B cell (primary cell): ENCODE measurements at regions not wholly inside any gene's neighbourhood (a gene's known extent, or its start where the extent isn't known, plus 50 kb on each side); places are given as distances from the start of the nearest gene placed in this dataset.

ENCODE experiments used
- ATAC-seq: fragments of 200-7000 bp; cut with Tn5 transposase; one replicate; pipeline ENCODE4 v1.10.0; 2021; ENCODE audit warnings: low read depth, mild to moderate bottlenecking, moderate number of reproducible peaks, moderate library complexity
- CTCF ChIA-PET: fragments of 350-600 bp; sonication (Branson Sonifier 250); formaldehyde crosslinking; loops from one replicate; lab custom pipeline; 2021; ENCODE audit warnings: antibody characterized with exemption, inconsistent platforms; lab: Charles Lee
- POLR2A ChIA-PET: fragments of 350-600 bp; sonication (Branson Sonifier 250); formaldehyde crosslinking; loops from one replicate; lab custom pipeline; 2021; ENCODE audit warnings: antibody characterized with exemption; lab: Charles Lee
- DNase-seq: peaks from one replicate; pipeline ENCODE4 v3.0.0; 2013
- H2AFZ ChIP-seq: 2 replicates; pipeline ENCODE4 v1.6.1; 2012; ENCODE audit warnings: mild to moderate bottlenecking, low read depth, low read length; ENCODE audit not compliant: insufficient read depth, poor library complexity, severe bottlenecking
- H3K27ac ChIP-seq, 2 donors: 1 replicate in 1 of 2; 2 replicates in 1 of 2; pipeline ENCODE4 v1.5.1; 2012 to 2013; ENCODE audit warnings: low read length in 2 of 2, mild to moderate bottlenecking in 2 of 2, moderate library complexity in 1 of 2
- H3K27me3 ChIP-seq, 4 experiments: fragments of 200-600 bp in 1 of 4; sonication (generic) in 1 of 4; replicated peaks in 1 of 4; 1 replicate in 2 of 4; 2 replicates in 2 of 4; pipeline versions ENCODE4 v1.6.1 to v1.7.0; 2013 to 2016; ENCODE audit warnings: low read length in 3 of 4, mild to moderate bottlenecking in 2 of 4, mixed read lengths in 1 of 4, moderate library complexity in 1 of 4; ENCODE audit not compliant: insufficient read depth in 4 of 4, control insufficient read depth in 3 of 4; ENCODE audit errors: control extremely low read depth in 1 of 4
- H3K36me3 ChIP-seq, 2 experiments: replicated peaks in 1 of 2; 1 replicate in 1 of 2; 2 replicates in 1 of 2; pipeline versions ENCODE4 v1.6.1 to v1.7.1; 2013; ENCODE audit warnings: low read length in 1 of 2; ENCODE audit not compliant: insufficient read depth in 2 of 2, control insufficient read depth in 1 of 2; ENCODE audit errors: control extremely low read depth in 1 of 2, extremely low read depth in 1 of 2
- H3K4me1 ChIP-seq, 2 donors: fragments of 200-600 bp in 1 of 2; sonication (generic) in 1 of 2; 1 replicate in 1 of 2; 2 replicates in 1 of 2; pipeline versions ENCODE4 v1.5.1 to v1.6.1; 2013 to 2017; ENCODE audit warnings: low read length in 2 of 2; ENCODE audit not compliant: control insufficient read depth in 2 of 2, insufficient read depth in 2 of 2
- H3K4me2 ChIP-seq: replicated peaks from 2 replicates; pipeline ENCODE3; 2012; ENCODE audit warnings: mild to moderate bottlenecking, low read depth, low read length; ENCODE audit not compliant: poor library complexity, severe bottlenecking
- H3K4me3 ChIP-seq, 5 experiments: fragments of 200-600 bp in 1 of 5; sonication (generic) in 1 of 5; 1 replicate in 3 of 5; 2 replicates in 2 of 5; pipeline versions ENCODE4 v1.5.1 to v1.7.0; 2011 to 2016; ENCODE audit warnings: low read length in 4 of 5, mild to moderate bottlenecking in 4 of 5, low read depth in 2 of 5, control low read depth in 1 of 5, moderate library complexity in 1 of 5; ENCODE audit not compliant: insufficient read depth in 1 of 5; ENCODE audit errors: control extremely low read depth in 1 of 5, extremely low read depth in 1 of 5
- H3K79me2 ChIP-seq: fragments of 200-600 bp; sonication (generic); one replicate; pipeline ENCODE4 v1.6.0; 2016; ENCODE audit warnings: low read length; ENCODE audit not compliant: control insufficient read depth, insufficient read depth
- H3K9ac ChIP-seq: fragments of 200-600 bp; sonication (generic); 2 replicates; pipeline ENCODE4 v1.6.1; 2017; ENCODE audit warnings: mild to moderate bottlenecking, low read length, moderate library complexity
- H3K9me3 ChIP-seq, 3 donors: one replicate each; pipeline versions ENCODE4 v1.6.1 to v1.7.1; 2013; ENCODE audit warnings: low read length in 2 of 3; ENCODE audit not compliant: control insufficient read depth in 2 of 3, insufficient read depth in 1 of 3; ENCODE audit errors: control extremely low read depth in 1 of 3
- H4K20me1 ChIP-seq: 2 replicates; pipeline ENCODE4 v1.6.0; 2012; ENCODE audit warnings: mild to moderate bottlenecking, low read length; ENCODE audit not compliant: insufficient read depth, control insufficient read depth, poor library complexity, severe bottlenecking
- H3K27ac Mint-ChIP-seq: one replicate; pipeline ENCODE4 v1.8.0; 2021; ENCODE audit warnings: mixed read lengths
- H3K27me3 Mint-ChIP-seq: one replicate; pipeline ENCODE4 v1.8.0; 2021; ENCODE audit warnings: mixed read lengths
- H3K4me1 Mint-ChIP-seq: one replicate; pipeline ENCODE4 v1.8.0; 2021; ENCODE audit warnings: mixed read lengths
- H3K4me3 Mint-ChIP-seq: one replicate; pipeline ENCODE4 v1.8.0; 2021; ENCODE audit warnings: mixed read lengths
- H3K9me3 Mint-ChIP-seq: one replicate; pipeline ENCODE4 v1.8.0; 2022; ENCODE audit warnings: mixed read lengths; ENCODE audit not compliant: insufficient read depth
- CTCF ChIP-seq: fragments of 200-600 bp; IDR thresholded peaks from one replicate; pipeline ENCODE4 v1.8.0; 2022; ENCODE audit warnings: antibody characterized with exemption, mild to moderate bottlenecking
- EZH2 ChIP-seq: IDR thresholded peaks from 2 replicates; pipeline ENCODE4 v1.6.1; 2012; ENCODE audit warnings: borderline replicate concordance, low read depth, mild to moderate bottlenecking, moderate library complexity, low read length; ENCODE audit not compliant: insufficient read depth, poor library complexity, severe bottlenecking
- WGBS: methylation state at CpG from one replicate; pipeline ENCODE4 v1.1.5; 2013; ENCODE audit warnings: missing lambda C conversion rate; ENCODE audit not compliant: insufficient coverage; 5-methylcytosine and 5-hydroxymethylcytosine counted together
- intact Hi-C: fragments of 100-400 bp; cut with micrococcal nuclease; formaldehyde crosslinking; loops from one replicate; pipeline ENCODE4 v1.10.0; 2022

GRCh38 chr13:40445557-40445990 is 220.9 kb downstream of the FOXO1 start:
- CTCF ChIA-PET: interaction anchor here (0.7 to 3.1 kb wide), 8 partner anchors 12 to 503 kb away, joined by 3 to 28 read pairs (median 3); no protein-coding TSS in a partner anchor
- H4K20me1 ChIP-seq: no peaks in the 10 kb centered on the region
- H3K4me1 ChIP-seq: peaks cover 57 to 62% of the 10 kb centered on the region in 2 donors
- H3K9ac ChIP-seq: peak overlapping the region; percentile 42
- 1% methylated on average over 9 of the region's 11 CpGs for WGBS
- TF ChIP-seq EZH2 (no peak), CTCF (no peak)
- H3K9me3 ChIP-seq: peaks cover 0 to 10% (median 6%) of the 10 kb centered on the region in 3 donors
- no peaks in the 10 kb centered on the region for H3K27me3 ChIP-seq
- peak; percentile 96 for ATAC-seq
- Mint-ChIP-seq H3K27ac (peak overlapping the region; percentile 96), H3K4me1 (peaks cover 68% of the 10 kb centered on the region), H3K4me3 (peak overlapping the region; percentile 50), H3K27me3 (no peaks in the 10 kb centered on the region), H3K9me3 (peaks cover 5% of the 10 kb centered on the region)
- no peaks in the 10 kb centered on the region for H3K79me2 ChIP-seq
- H3K4me2 ChIP-seq: peak overlapping the region; percentile 72
- peak overlapping the region in 1 of 5 experiments; percentile 53 for H3K4me3 ChIP-seq
- H2AFZ ChIP-seq: peak overlapping the region; percentile 11
- DNase-seq: peak; percentile 97
- intact Hi-C loops: loop anchor here (1.0 to 5.0 kb wide), 10 partner anchors 13 to 329 kb away; no protein-coding TSS in a partner anchor
- H3K27ac ChIP-seq: peak overlapping the region; percentile 93 to 97
- H3K36me3 ChIP-seq: no peaks in the 10 kb centered on the region
- POLR2A ChIA-PET: interaction anchor here (0.6 to 4.0 kb wide), 9 partner anchors 13 to 219 kb away, joined by 3 to 55 read pairs (median 4); no protein-coding TSS in a partner anchor

GRCh38 chr13:40446365-40446764 is 220.1 kb downstream of the FOXO1 start:
- H3K4me1 ChIP-seq: peaks cover 55 to 62% of the 10 kb centered on the region in 2 donors
- POLR2A ChIA-PET: interaction anchor here (0.6 to 4.0 kb wide), 3 partner anchors 14 to 218 kb away, joined by 4 to 55 read pairs (median 12); no protein-coding TSS in a partner anchor
- CTCF ChIA-PET: interaction anchor here (3.1 kb wide), 1 partner anchor 13 kb away, joined by 28 read pairs; no protein-coding TSS in a partner anchor
- WGBS: no CpG with 5 or more reads among the region's 2 CpGs
- H3K9ac ChIP-seq: no peak overlapping the region
- H3K36me3 ChIP-seq: no peaks in the 10 kb centered on the region
- TF ChIP-seq EZH2 (no peak), CTCF (no peak)
- H3K9me3 ChIP-seq: peaks cover 0 to 10% (median 6%) of the 10 kb centered on the region in 3 donors
- Mint-ChIP-seq H3K4me1 (peaks cover 71% of the 10 kb centered on the region), H3K9me3 (peaks cover 5% of the 10 kb centered on the region), H3K27ac (peak overlapping the region; percentile 89), H3K27me3 (no peaks in the 10 kb centered on the region), H3K4me3 (peak overlapping the region; percentile 55)
- no peak overlapping the region for H3K4me3 ChIP-seq
- peak overlapping the region; percentile 19 for H3K4me2 ChIP-seq
- H2AFZ ChIP-seq: no peak overlapping the region
- DNase-seq: no peak
- H4K20me1 ChIP-seq: no peaks in the 10 kb centered on the region
- no peaks in the 10 kb centered on the region for H3K27me3 ChIP-seq
- H3K79me2 ChIP-seq: no peaks in the 10 kb centered on the region
- intact Hi-C loops: loop anchor here (5.0 kb wide), 1 partner anchor 36 kb away; no protein-coding TSS in a partner anchor
- ATAC-seq: no peak
- H3K27ac ChIP-seq: peak overlapping the region; percentile 63 to 97
